LNCAP (cell line): ENCODE measurements at regions not wholly inside any gene's neighbourhood (a gene's known extent, or its start where the extent isn't known, plus 50 kb on each side); places are given as distances from the start of the nearest gene placed in this dataset.

Experiments used
- CTCF ChIP-seq: fragments of 450-650 bp; IDR thresholded peaks from 2 replicates; pipeline ENCODE4 v1.5.1; 2017; ENCODE audit warnings: mild to moderate bottlenecking

GRCh38 chr2:185643434-185643833 lies 95.2 kb upstream of the FSIP2 start:
- no peak for TF ChIP-seq CTCF

DNA sequence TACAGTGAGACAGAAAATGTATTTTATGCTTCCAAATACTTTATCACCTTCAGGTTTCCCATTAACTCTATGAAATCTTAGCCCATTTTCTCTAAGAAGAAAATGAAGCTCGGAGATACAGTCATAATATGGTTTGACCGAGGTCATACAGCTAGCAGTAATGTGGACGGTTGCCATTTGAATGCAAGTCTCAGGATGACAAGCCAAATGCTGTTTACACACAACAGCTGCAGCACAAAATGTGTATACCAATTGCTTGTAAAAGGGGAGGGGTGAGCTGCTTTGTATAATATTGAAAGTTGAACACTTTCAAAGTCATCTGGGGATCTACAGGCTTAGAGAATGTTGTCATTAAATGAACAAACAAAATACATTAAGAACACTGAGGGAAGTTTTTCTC lies 93.8 kb upstream of the FSIP2 start:
- no peak for TF ChIP-seq CTCF

DNA sequence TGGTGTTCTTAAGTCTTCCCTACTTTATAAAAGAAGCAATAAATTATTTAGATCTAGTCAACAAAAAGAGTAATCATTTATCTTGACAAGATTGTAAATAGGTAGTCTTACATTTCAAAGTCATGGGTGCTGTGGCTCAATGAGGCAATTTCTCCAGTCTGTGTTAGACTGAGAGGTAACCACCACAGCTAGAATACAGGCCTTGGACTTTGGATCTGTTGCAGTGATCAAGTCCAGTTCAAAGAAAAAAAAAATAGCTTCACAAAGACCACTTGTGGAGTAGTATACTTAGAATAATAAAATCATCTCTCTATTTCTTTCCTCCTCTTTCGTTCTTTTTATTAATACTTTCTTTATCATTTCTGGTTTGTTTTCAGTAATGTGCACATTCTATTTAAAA lies 93.1 kb upstream of the FSIP2 start:
- TF ChIP-seq CTCF: no peak

GRCh38 chr2:185658750-185659149 lies 79.9 kb upstream of the FSIP2 start:
- no peak for TF ChIP-seq CTCF

DNA sequence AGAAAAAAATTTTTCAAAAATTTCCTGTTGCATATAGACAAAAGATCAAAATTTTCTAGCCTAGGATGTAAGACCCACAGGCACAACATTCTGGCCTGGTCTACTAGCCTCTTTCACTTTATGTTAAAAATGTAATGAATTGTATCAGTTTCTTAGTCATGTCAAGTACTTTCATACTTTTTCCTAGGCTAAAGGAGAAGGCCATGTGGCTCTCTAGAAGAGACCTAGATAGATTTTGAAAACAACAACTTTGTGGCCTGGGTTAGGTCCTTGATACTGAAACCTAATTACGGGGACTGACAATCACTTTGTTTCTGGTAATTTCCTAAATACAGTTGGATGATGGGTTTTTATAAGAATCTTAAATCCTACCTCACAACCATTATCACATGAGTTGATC lies 74.8 kb upstream of the FSIP2 start:
- TF ChIP-seq CTCF: no peak

GRCh38 chr2:185664384-185664783 lies 74.2 kb upstream of the FSIP2 start:
- TF ChIP-seq CTCF: no peak

GRCh38 chr2:185665251-185665814 lies 73.3 kb upstream of the FSIP2 start:
- no peak for TF ChIP-seq CTCF

DNA sequence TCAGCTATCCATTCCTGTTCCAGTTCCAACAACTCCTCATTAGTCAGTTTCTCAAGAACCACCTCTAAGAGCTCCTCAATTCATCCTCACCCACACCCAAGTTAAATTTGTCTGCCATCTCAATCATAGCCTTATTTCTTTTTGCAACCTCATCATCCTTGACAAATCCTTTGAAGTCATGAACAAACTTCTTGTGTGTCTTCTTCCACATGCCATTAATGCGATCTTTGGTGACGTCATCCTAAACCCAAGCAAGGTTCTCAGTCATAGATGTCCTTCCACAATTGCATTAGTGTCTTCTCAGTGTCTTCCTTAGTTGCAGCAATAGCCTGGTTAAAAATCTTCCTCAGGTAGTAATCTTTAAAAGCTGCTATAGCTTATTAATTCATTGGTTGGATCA lies 71.2 kb upstream of the FSIP2 start:
- no peak for TF ChIP-seq CTCF
